ENCODE measurements at regions not wholly inside any gene's neighbourhood (a gene's known extent, or its start where the extent isn't known, plus 50 kb on each side); places are given as distances from the start of the nearest gene placed in this dataset.

- TF ChIP-seq CTCF (IDR thresholded peaks at IDR 0.05) (no peak), POLR2AphosphoS5 (IDR thresholded peaks at IDR 0.05) (no peak), POLR2A (IDR thresholded peaks at IDR 0.05) (no peak), EP300 (IDR thresholded peaks at IDR 0.05) (no peak)
Measured at GRCh38 chr6:95797054-95797453, 218.7 kb upstream of the FUT9 start.

All from stomach (tissue), 4 donors.